Epithelial cell of proximal tubule (primary cell): ENCODE measurements at regions not wholly inside any gene's neighbourhood (a gene's known extent, or its start where the extent isn't known, plus 50 kb on each side); places are given as distances from the start of the nearest gene placed in this dataset.
"Not testable (repeated sequence)": the region's sequence is repeated elsewhere in the genome, so short reads cannot be mapped to it uniquely, and the experiment has no call there.

Experiments used
- DNase-seq: peaks from one replicate; pipeline ENCODE4 v3.0.0-alpha.2; 2011; ENCODE audit warnings: low read depth
- H3K4me3 ChIP-seq: 2 replicates; pipeline ENCODE4 v1.5.1; 2011; ENCODE audit warnings: low read depth, mild to moderate bottlenecking, low read length
- CTCF ChIP-seq: conservative IDR thresholded peaks from 2 replicates; pipeline ENCODE4 v1.5.1; 2012; ENCODE audit warnings: low read depth, mild to moderate bottlenecking, low read length

- no peak for DNase-seq
- no peak overlapping the region for H3K4me3 ChIP-seq
- TF ChIP-seq CTCF: no peak
Observed at GRCh38 chr9:72444435-72444834, 77.0 kb upstream of the TMC1 start.

- H3K4me3 ChIP-seq: no peak overlapping the region
- no peak for TF ChIP-seq CTCF
- no peak for DNase-seq
Observed at GRCh38 chr9:72443855-72444254, 77.6 kb upstream of the TMC1 start.

- peak; percentile 82 for DNase-seq
- TF ChIP-seq CTCF: no peak
- no peak overlapping the region for H3K4me3 ChIP-seq
Observed at GRCh38 chr9:72441848-72442607, 77.0 kb upstream of the ZFAND5 start.

- DNase-seq: no peak
- no peak overlapping the region for H3K4me3 ChIP-seq
- no peak for TF ChIP-seq CTCF
Observed at GRCh38 chr9:72440992-72441847, 76.2 kb upstream of the ZFAND5 start.

GRCh38 chr9:72440378-72440777 is 75.4 kb upstream of the ZFAND5 start:
- H3K4me3 ChIP-seq: no peak overlapping the region
- TF ChIP-seq CTCF: no peak
- DNase-seq: no peak

GRCh38 chr9:72433616-72434267 is 68.7 kb upstream of the ZFAND5 start:
- not testable (repeated sequence) for H3K4me3 ChIP-seq
- peak; percentile 79 for DNase-seq

GRCh38 chr9:72431036-72431435 is 66.0 kb upstream of the ZFAND5 start:
- no peak for TF ChIP-seq CTCF
- DNase-seq: no peak
- no peak overlapping the region for H3K4me3 ChIP-seq
